ENCODE measurements at regions not wholly inside any gene's neighbourhood (a gene's known extent, or its start where the extent isn't known, plus 50 kb on each side); places are given as distances from the start of the nearest gene placed in this dataset.
A peak's percentile ranks its signal among the peaks of the same experiment; 100 is the strongest.
"Not testable (repeated sequence)": the region's sequence is repeated elsewhere in the genome, so short reads cannot be mapped to it uniquely, and the experiment has no call there.

- ATAC-seq (no peak), DNase-seq (no peak)
- no peak overlapping the region for H3K27ac Mint-ChIP-seq
- peaks cover 0 to 6% (median 2%) of the 10 kb centered on the region in 11 donors for H3K9me3 Mint-ChIP-seq
- ChIA-PET CTCF (no interaction called here), POLR2A (no interaction called here)
- Histone ChIP-seq H3K9me3 (ENCODE audit: control insufficient read depth in 2 of 3, low read length in 3 of 3) (no peaks in the 10 kb centered on the region), H3K36me3 (ENCODE audit: control insufficient read depth in 2 of 3, insufficient read depth in 3 of 3, low read length in 3 of 3) (no peaks in the 10 kb centered on the region), H3K27ac (ENCODE audit: low read depth, low read length) (no peak overlapping the region), H3K4me1 (ENCODE audit: control insufficient read depth in 2 of 2, insufficient read depth in 2 of 2, low read length in 2 of 2) (no peaks in the 10 kb centered on the region), H3K27me3 (ENCODE audit: control insufficient read depth in 2 of 2, insufficient read depth in 2 of 2, low read length in 2 of 2) (no peaks in the 10 kb centered on the region), H3K4me3 (ENCODE audit: low read length) (no peak overlapping the region)
- intact Hi-C loops (cut with micrococcal nuclease) = no loop called here
- no peak overlapping the region for H3K4me3 Mint-ChIP-seq
- H3K36me3 Mint-ChIP-seq = no peaks in the 10 kb centered on the region
- no peaks in the 10 kb centered on the region for H3K27me3 Mint-ChIP-seq
- H3K4me1 Mint-ChIP-seq = no peaks in the 10 kb centered on the region
Observed at GRCh38 chr2:185417111-185417510, 321.5 kb upstream of the FSIP2 start.

- DNase-seq = no peak
- Mint-ChIP-seq H3K27me3 (no peaks in the 10 kb centered on the region), H3K4me3 (no peak overlapping the region), H3K36me3 (no peaks in the 10 kb centered on the region), H3K9me3 (peaks cover 0 to 6% (median 2%) of the 10 kb centered on the region in 11 donors), H3K4me1 (no peaks in the 10 kb centered on the region), H3K27ac (no peak overlapping the region)
- H3K4me3 ChIP-seq (ENCODE audit: low read length) = no peak overlapping the region
- intact Hi-C loops (cut with micrococcal nuclease) = no loop called here
- H3K27ac ChIP-seq (ENCODE audit: low read depth, low read length) = no peak overlapping the region
- no peaks in the 10 kb centered on the region for H3K9me3 ChIP-seq (ENCODE audit: control insufficient read depth in 2 of 3, low read length in 3 of 3)
- ATAC-seq = no peak
- CTCF ChIA-PET = no interaction called here
- no peaks in the 10 kb centered on the region for H3K27me3 ChIP-seq (ENCODE audit: control insufficient read depth in 2 of 2, insufficient read depth in 2 of 2, low read length in 2 of 2)
- H3K4me1 ChIP-seq (ENCODE audit: control insufficient read depth in 2 of 2, insufficient read depth in 2 of 2, low read length in 2 of 2) = no peaks in the 10 kb centered on the region
- POLR2A ChIA-PET = no interaction called here
- no peaks in the 10 kb centered on the region for H3K36me3 ChIP-seq (ENCODE audit: control insufficient read depth in 2 of 3, insufficient read depth in 3 of 3, low read length in 3 of 3)
Observed at GRCh38 chr2:185417688-185418087, 320.9 kb upstream of the FSIP2 start.

- CTCF ChIA-PET; H3K27me3 Mint-ChIP-seq; H3K4me3 ChIP-seq (ENCODE audit: low read length); H3K36me3 Mint-ChIP-seq; H3K4me1 Mint-ChIP-seq; H3K4me1 ChIP-seq (ENCODE audit: control insufficient read depth in 2 of 2, insufficient read depth in 2 of 2, low read length in 2 of 2); H3K27ac ChIP-seq (ENCODE audit: low read depth, low read length); H3K27me3 ChIP-seq (ENCODE audit: control insufficient read depth in 2 of 2, insufficient read depth in 2 of 2, low read length in 2 of 2); ATAC-seq; H3K36me3 ChIP-seq (ENCODE audit: control insufficient read depth in 2 of 3, insufficient read depth in 3 of 3, low read length in 3 of 3); POLR2A ChIA-PET; H3K9me3 Mint-ChIP-seq; intact Hi-C loops (cut with micrococcal nuclease); H3K9me3 ChIP-seq (ENCODE audit: control insufficient read depth in 2 of 3, low read length in 3 of 3): not testable (repeated sequence)
- peak in 5 of 9 donors; percentile 5 to 50 (median 35) for DNase-seq
- H3K4me3 Mint-ChIP-seq = peak overlapping the region in 9 of 10 donors; percentile 23 to 85 (median 52)
- peak overlapping the region in 2 of 9 donors; percentile 14 to 72 for H3K27ac Mint-ChIP-seq
Observed at GRCh38 chr2:185424958-185425629, 313.5 kb upstream of the FSIP2 start.

GRCh38 chr2:185428000-185428399 lies 310.6 kb upstream of the FSIP2 start:
- Mint-ChIP-seq H3K9me3 (peaks cover 0 to 4% (median 0%) of the 10 kb centered on the region in 11 donors), H3K27me3 (no peaks in the 10 kb centered on the region), H3K36me3 (no peaks in the 10 kb centered on the region), H3K4me3 (no peak overlapping the region), H3K4me1 (no peaks in the 10 kb centered on the region), H3K27ac (no peak overlapping the region)
- Histone ChIP-seq H3K27ac (ENCODE audit: low read depth, low read length) (no peak overlapping the region), H3K4me1 (ENCODE audit: control insufficient read depth in 2 of 2, insufficient read depth in 2 of 2, low read length in 2 of 2) (no peaks in the 10 kb centered on the region), H3K27me3 (ENCODE audit: control insufficient read depth in 2 of 2, insufficient read depth in 2 of 2, low read length in 2 of 2) (no peaks in the 10 kb centered on the region), H3K4me3 (ENCODE audit: low read length) (no peak overlapping the region), H3K9me3 (ENCODE audit: control insufficient read depth in 2 of 3, low read length in 3 of 3) (no peaks in the 10 kb centered on the region), H3K36me3 (ENCODE audit: control insufficient read depth in 2 of 3, insufficient read depth in 3 of 3, low read length in 3 of 3) (no peaks in the 10 kb centered on the region)
- no peak for ATAC-seq
- ChIA-PET CTCF (no interaction called here), POLR2A (no interaction called here)
- intact Hi-C loops (cut with micrococcal nuclease) = no loop called here
- no peak for DNase-seq

GRCh38 chr2:185433824-185434223 lies 304.8 kb upstream of the FSIP2 start:
- DNase-seq (peak in 1 of 9 donors; percentile 7), ATAC-seq (no peak)
- intact Hi-C loops (cut with micrococcal nuclease) = no loop called here
- no peak overlapping the region for H3K27ac Mint-ChIP-seq
- H3K27me3 ChIP-seq (ENCODE audit: control insufficient read depth in 2 of 2, insufficient read depth in 2 of 2, low read length in 2 of 2) = no peaks in the 10 kb centered on the region
- no peaks in the 10 kb centered on the region for H3K27me3 Mint-ChIP-seq
- H3K4me1 ChIP-seq (ENCODE audit: control insufficient read depth in 2 of 2, insufficient read depth in 2 of 2, low read length in 2 of 2) = no peaks in the 10 kb centered on the region
- no peak overlapping the region for H3K4me3 ChIP-seq (ENCODE audit: low read length)
- POLR2A ChIA-PET = no interaction called here
- H3K27ac ChIP-seq (ENCODE audit: low read depth, low read length) = no peak overlapping the region
- no peaks in the 10 kb centered on the region for H3K36me3 ChIP-seq (ENCODE audit: control insufficient read depth in 2 of 3, insufficient read depth in 3 of 3, low read length in 3 of 3)
- peaks cover 0 to 5% (median 0%) of the 10 kb centered on the region in 11 donors for H3K9me3 Mint-ChIP-seq
- no peak overlapping the region for H3K4me3 Mint-ChIP-seq
- H3K36me3 Mint-ChIP-seq = no peaks in the 10 kb centered on the region
- H3K4me1 Mint-ChIP-seq = no peaks in the 10 kb centered on the region
- CTCF ChIA-PET = no interaction called here
- no peaks in the 10 kb centered on the region for H3K9me3 ChIP-seq (ENCODE audit: control insufficient read depth in 2 of 3, low read length in 3 of 3)

GRCh38 chr2:185436787-185437372 lies 301.7 kb upstream of the FSIP2 start:
- Histone ChIP-seq H3K4me1 (ENCODE audit: control insufficient read depth in 2 of 2, insufficient read depth in 2 of 2, low read length in 2 of 2) (no peaks in the 10 kb centered on the region), H3K27me3 (ENCODE audit: control insufficient read depth in 2 of 2, insufficient read depth in 2 of 2, low read length in 2 of 2) (no peaks in the 10 kb centered on the region), H3K27ac (ENCODE audit: low read depth, low read length) (no peak overlapping the region), H3K36me3 (ENCODE audit: control insufficient read depth in 2 of 3, insufficient read depth in 3 of 3, low read length in 3 of 3) (no peaks in the 10 kb centered on the region), H3K4me3 (ENCODE audit: low read length) (no peak overlapping the region), H3K9me3 (ENCODE audit: control insufficient read depth in 2 of 3, low read length in 3 of 3) (no peaks in the 10 kb centered on the region)
- intact Hi-C loops (cut with micrococcal nuclease) = no loop called here
- Mint-ChIP-seq H3K9me3 (peaks cover 0 to 5% (median 0%) of the 10 kb centered on the region in 11 donors), H3K4me3 (no peak overlapping the region), H3K27me3 (no peaks in the 10 kb centered on the region), H3K4me1 (no peaks in the 10 kb centered on the region), H3K36me3 (no peaks in the 10 kb centered on the region), H3K27ac (no peak overlapping the region)
- DNase-seq (no peak), ATAC-seq (no peak)
- CTCF ChIA-PET = no interaction called here
- POLR2A ChIA-PET = no interaction called here

GRCh38 chr2:185441486-185442005 lies 297.1 kb upstream of the FSIP2 start:
- H3K4me1 ChIP-seq (ENCODE audit: control insufficient read depth in 2 of 2, insufficient read depth in 2 of 2, low read length in 2 of 2) = no peaks in the 10 kb centered on the region
- H3K27me3 Mint-ChIP-seq = no peaks in the 10 kb centered on the region
- no peak for DNase-seq

More at GRCh38 chr2:185441486-185442005, 297.1 kb upstream of the FSIP2 start:
- Mint-ChIP-seq H3K4me1 (no peaks in the 10 kb centered on the region), H3K36me3 (no peaks in the 10 kb centered on the region), H3K27ac (no peak overlapping the region), H3K4me3 (no peak overlapping the region), H3K9me3 (peaks cover 0 to 4% (median 0%) of the 10 kb centered on the region in 11 donors)
- POLR2A ChIA-PET = no interaction called here
- Histone ChIP-seq H3K9me3 (ENCODE audit: control insufficient read depth in 2 of 3, low read length in 3 of 3) (no peaks in the 10 kb centered on the region), H3K27me3 (ENCODE audit: control insufficient read depth in 2 of 2, insufficient read depth in 2 of 2, low read length in 2 of 2) (no peaks in the 10 kb centered on the region), H3K36me3 (ENCODE audit: control insufficient read depth in 2 of 3, insufficient read depth in 3 of 3, low read length in 3 of 3) (no peaks in the 10 kb centered on the region), H3K27ac (ENCODE audit: low read depth, low read length) (no peak overlapping the region), H3K4me3 (ENCODE audit: low read length) (no peak overlapping the region)
- intact Hi-C loops (cut with micrococcal nuclease) = no loop called here
- CTCF ChIA-PET = no interaction called here
- no peak for ATAC-seq

Measured in naive thymus-derived CD4-positive, alpha-beta T cell (primary cell).